NOMO-1 treated with DMSO at 0.1 percent for 48 hours (cell line): ENCODE measurements at regions not wholly inside any gene's neighbourhood (a gene's known extent, or its start where the extent isn't known, plus 50 kb on each side); places are given as distances from the start of the nearest gene placed in this dataset.

Experiments
- DNase-seq: peaks from one replicate; lab custom pipeline; 2025; ENCODE audit not compliant: unreplicated experiment; lab: John Stamatoyannopoulos, UW

GRCh38 chr17:27240086-27240801 lies 53.7 kb upstream of the WSB1 start:
- no peak for DNase-seq

GRCh38 chr17:27240802-27241155 lies 53.1 kb upstream of the WSB1 start:
- DNase-seq, result no peak

- DNase-seq, result no peak
These were observed 52.5 kb upstream of the WSB1 start for GRCh38 chr17:27241346-27241946.

- no peak for DNase-seq
These were observed 51.0 kb upstream of the WSB1 start for GRCh38 chr17:27242951-27243350.

- no peak for DNase-seq
These were observed 49.9 kb upstream of the WSB1 start for GRCh38 chr17:27244011-27244410.
